ENCODE measurements at regions not wholly inside any gene's neighbourhood (a gene's known extent, or its start where the extent isn't known, plus 50 kb on each side); places are given as distances from the start of the nearest gene placed in this dataset.
A peak's percentile ranks its signal among the peaks of the same experiment; 100 is the strongest.

DNA sequence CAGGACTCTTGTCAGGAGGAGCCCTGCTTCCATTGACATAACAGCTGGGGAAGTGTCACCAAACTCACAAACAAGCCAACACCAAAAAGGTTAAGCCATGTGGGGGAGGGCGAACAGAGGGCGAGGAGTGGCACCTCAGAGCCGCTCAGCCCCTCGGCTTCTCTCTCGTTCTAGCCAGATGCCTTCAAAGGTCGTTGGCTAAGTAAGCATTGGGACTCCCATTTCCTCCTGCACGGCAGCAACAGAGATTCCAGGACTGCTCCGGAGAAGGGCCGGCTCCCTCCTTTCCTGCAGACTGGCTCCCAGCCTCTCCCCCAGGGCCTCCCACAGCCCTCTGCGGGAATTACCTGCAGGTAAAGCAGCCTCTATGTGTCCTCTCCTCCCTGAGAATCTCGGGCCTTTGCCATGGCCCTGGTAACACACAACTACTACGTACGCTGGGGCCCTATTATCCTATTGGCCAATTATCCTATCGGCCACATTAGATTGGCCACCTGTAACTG is 52.1 kb upstream of the RNU6ATAC start:
- ATAC-seq: peak in 1 of 8 donors; percentile 4
- TF ChIP-seq, protein P1, sequence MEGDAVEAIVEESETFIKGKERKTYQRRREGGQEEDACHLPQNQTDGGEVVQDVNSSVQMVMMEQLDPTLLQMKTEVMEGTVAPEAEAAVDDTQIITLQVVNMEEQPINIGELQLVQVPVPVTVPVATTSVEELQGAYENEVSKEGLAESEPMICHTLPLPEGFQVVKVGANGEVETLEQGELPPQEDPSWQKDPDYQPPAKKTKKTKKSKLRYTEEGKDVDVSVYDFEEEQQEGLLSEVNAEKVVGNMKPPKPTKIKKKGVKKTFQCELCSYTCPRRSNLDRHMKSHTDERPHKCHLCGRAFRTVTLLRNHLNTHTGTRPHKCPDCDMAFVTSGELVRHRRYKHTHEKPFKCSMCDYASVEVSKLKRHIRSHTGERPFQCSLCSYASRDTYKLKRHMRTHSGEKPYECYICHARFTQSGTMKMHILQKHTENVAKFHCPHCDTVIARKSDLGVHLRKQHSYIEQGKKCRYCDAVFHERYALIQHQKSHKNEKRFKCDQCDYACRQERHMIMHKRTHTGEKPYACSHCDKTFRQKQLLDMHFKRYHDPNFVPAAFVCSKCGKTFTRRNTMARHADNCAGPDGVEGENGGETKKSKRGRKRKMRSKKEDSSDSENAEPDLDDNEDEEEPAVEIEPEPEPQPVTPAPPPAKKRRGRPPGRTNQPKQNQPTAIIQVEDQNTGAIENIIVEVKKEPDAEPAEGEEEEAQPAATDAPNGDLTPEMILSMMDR (IDR thresholded peaks at IDR 0.05): no peak
- no peaks in the 10 kb centered on the region for H3K36me3 ChIP-seq
- H3K27ac ChIP-seq: peak overlapping the region in 7 of 10 donors; percentile 68 to 86 (median 82)
- no peaks in the 10 kb centered on the region for H3K27me3 ChIP-seq
- WGBS, 2 donors: 65 to 80% methylated on average over 14 of the region's 14 CpGs
- H3K9me3 ChIP-seq: peaks cover 0 to 8% (median 0%) of the 10 kb centered on the region in 11 donors
- intact Hi-C loops (cut with DNase I): loop anchor here in 1 of 10 donors (5.0 kb wide), 1 partner anchor 39 kb away; no protein-coding TSS in a partner anchor
- H3K4me1 ChIP-seq: peaks cover 6 to 34% (median 24%) of the 10 kb centered on the region in 9 donors
- DNase-seq: peak in 1 of 2 donors; percentile 3
- no peak overlapping the region for H3K4me3 ChIP-seq

DNA sequence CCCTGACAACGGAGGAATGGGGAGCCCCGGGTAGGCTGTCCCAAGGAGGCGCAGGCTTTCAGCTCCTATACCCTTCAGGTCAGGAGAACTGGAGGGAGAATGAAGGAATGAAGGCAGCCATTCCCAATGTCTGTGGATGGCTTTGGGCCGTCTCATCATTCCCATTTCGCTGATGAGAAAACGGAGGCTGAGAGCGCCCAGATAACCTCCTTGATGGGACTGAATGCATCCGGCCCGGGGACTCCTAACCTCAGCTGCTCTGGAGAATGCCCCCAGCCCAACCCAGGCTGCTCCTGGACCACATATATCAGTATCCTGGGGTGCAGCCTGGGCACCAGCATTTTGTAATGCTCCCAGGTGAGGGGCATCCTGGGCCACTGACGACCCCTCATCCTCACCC is 52.6 kb upstream of the RNU6ATAC start:
- Histone ChIP-seq H3K4me1 (peaks cover 6 to 34% (median 24%) of the 10 kb centered on the region in 9 donors), H3K27me3 (no peaks in the 10 kb centered on the region), H3K9me3 (peaks cover 0 to 8% (median 0%) of the 10 kb centered on the region in 11 donors), H3K27ac (no peak overlapping the region), H3K4me3 (no peak overlapping the region), H3K36me3 (no peaks in the 10 kb centered on the region)
- no peak for ATAC-seq
- WGBS, 2 donors: 91 to 94% methylated on average over 10 of the region's 10 CpGs
- intact Hi-C loops (cut with DNase I): loop anchor here in 1 of 10 donors (5.0 kb wide), 1 partner anchor 40 kb away; no protein-coding TSS in a partner anchor
- DNase-seq: no peak
- TF ChIP-seq, protein P1 (IDR thresholded peaks at IDR 0.05): no peak

DNA sequence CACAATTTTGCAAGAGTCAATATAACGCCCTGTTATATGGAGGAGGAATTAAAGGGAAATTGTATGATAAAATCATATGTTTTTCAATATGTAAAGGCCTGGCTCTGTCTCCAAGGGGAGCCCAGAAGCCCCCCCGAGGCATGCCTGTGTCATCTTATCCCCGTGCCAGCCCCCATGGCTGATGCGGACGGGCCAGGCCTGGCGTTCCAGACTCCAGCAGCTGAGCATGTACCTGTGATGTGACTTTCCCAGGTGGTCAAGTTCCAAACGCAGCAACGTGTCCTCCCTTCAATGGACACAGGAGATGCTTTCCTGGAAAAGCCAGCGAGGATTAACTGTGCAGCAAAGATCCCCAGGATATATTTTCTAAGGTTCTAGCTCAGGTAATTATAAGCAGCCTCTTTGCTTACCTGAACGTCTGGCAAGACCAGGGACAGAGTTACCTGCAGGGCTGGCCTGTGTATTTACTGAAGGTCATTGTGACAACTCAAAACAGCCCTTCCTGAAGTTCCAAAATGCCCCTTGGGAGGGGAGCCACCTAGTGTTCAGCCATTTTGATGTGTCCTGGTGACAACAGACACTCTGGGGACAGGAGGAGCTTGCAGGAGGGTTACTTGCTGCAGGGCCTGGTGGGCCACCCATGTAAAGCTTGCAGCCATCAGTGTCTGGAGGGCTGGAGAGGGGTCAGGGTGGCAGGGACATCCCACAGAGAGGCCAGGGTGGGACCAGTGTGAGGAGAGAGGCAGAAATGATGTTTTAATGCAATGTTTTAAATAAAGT is 53.3 kb upstream of the RNU6ATAC start:
- intact Hi-C loops (cut with DNase I): loop anchor here in 1 of 10 donors (5.0 kb wide), 1 partner anchor 40 kb away; no protein-coding TSS in a partner anchor
- DNase-seq: peak in 1 of 2 donors; percentile 4
- H3K9me3 ChIP-seq: peaks cover 0 to 6% (median 0%) of the 10 kb centered on the region in 11 donors
- 95 to 96% methylated on average over 10 of the region's 10 CpGs for WGBS, 2 donors
- no peak overlapping the region for H3K27ac ChIP-seq
- H3K27me3 ChIP-seq: no peaks in the 10 kb centered on the region
- H3K4me3 ChIP-seq: no peak overlapping the region
- TF ChIP-seq, protein P1 (IDR thresholded peaks at IDR 0.05): peak in 7 of 9 donors; percentile 14 to 38 (median 26)
- H3K4me1 ChIP-seq: peaks cover 6 to 34% (median 24%) of the 10 kb centered on the region in 9 donors
- H3K36me3 ChIP-seq: no peaks in the 10 kb centered on the region
- ATAC-seq: no peak

DNA sequence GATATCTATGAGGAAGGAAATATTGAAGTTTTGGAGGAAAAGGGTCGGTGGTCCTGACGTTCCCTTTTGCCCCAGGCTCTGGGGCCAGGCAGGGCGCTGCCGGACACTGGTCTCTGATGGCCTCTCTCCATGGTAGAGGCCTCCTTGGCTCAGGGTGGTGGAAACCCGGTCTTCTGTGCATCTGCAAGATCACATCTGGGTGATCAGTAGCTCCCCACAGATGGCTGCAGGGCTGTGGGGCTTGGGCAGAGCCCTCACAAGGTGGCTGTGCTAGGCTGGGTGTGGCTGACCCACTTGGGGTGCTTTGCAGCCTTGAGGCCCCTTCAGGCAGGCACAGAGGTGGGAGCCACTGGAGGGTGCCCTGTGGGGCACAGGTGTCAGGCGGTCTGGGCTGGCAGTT is 53.9 kb upstream of the RNU6ATAC start:
- Histone ChIP-seq H3K9me3 (no peaks in the 10 kb centered on the region), H3K4me3 (no peak overlapping the region), H3K36me3 (no peaks in the 10 kb centered on the region), H3K27ac (no peak overlapping the region), H3K27me3 (no peaks in the 10 kb centered on the region), H3K4me1 (peaks cover 6 to 34% (median 24%) of the 10 kb centered on the region in 9 donors)
- DNase-seq (no peak), ATAC-seq (no peak)
- WGBS, 2 donors: 90 to 91% methylated on average over 6 of the region's 6 CpGs
- intact Hi-C loops (cut with DNase I): loop anchor here in 1 of 10 donors (5.0 kb wide), 1 partner anchor 41 kb away; no protein-coding TSS in a partner anchor
- TF ChIP-seq, protein P1 (IDR thresholded peaks at IDR 0.05): no peak

Measured in heart right ventricle (tissue), 16 donors.